ENCODE measurements at regions not wholly inside any gene's neighbourhood (a gene's known extent, or its start where the extent isn't known, plus 50 kb on each side); places are given as distances from the start of the nearest gene placed in this dataset.
"Not testable (repeated sequence)": the region's sequence is repeated elsewhere in the genome, so short reads cannot be mapped to it uniquely, and the experiment has no call there.

DNA sequence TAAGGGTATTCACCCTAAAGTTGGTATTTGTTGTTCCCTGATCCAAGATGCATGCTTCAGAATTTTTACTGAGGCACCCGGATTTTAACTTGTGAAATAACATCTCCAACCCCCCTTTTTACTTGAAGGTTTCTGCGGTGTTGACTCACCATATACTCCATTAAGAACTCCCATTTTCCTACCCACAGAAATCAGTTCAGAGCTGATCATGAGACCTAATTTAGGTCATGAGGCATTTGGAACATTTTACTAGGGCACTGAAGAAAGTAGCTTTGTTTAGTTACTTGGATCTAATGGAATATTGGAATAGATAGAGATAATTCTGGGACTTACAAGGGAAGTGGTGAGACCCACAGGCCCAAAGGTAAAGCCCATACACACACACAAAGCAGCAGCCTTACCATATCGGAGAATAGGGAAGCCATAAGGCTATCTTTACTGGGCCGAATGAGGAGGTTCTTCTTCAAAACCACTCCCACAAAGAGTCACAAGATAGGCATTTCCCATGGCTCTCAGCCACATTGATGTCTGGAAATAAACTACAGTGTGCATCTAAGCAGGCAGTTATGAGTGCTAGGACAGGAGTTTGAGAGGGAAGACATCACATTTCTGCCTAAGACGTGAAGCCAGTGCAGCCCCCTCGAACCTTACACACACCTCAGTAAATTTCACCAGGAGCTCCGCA, 681.0 kb upstream of the LRRTM4 start:
- TF ChIP-seq, protein P1, sequence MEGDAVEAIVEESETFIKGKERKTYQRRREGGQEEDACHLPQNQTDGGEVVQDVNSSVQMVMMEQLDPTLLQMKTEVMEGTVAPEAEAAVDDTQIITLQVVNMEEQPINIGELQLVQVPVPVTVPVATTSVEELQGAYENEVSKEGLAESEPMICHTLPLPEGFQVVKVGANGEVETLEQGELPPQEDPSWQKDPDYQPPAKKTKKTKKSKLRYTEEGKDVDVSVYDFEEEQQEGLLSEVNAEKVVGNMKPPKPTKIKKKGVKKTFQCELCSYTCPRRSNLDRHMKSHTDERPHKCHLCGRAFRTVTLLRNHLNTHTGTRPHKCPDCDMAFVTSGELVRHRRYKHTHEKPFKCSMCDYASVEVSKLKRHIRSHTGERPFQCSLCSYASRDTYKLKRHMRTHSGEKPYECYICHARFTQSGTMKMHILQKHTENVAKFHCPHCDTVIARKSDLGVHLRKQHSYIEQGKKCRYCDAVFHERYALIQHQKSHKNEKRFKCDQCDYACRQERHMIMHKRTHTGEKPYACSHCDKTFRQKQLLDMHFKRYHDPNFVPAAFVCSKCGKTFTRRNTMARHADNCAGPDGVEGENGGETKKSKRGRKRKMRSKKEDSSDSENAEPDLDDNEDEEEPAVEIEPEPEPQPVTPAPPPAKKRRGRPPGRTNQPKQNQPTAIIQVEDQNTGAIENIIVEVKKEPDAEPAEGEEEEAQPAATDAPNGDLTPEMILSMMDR (conservative IDR thresholded peaks at IDR 0.05; ENCODE audit: low read depth, low read length), result no peak
- no peak for DNase-seq (ENCODE audit: low read depth)
- no peak overlapping the region for H3K4me3 ChIP-seq (ENCODE audit: low read length)

DNA sequence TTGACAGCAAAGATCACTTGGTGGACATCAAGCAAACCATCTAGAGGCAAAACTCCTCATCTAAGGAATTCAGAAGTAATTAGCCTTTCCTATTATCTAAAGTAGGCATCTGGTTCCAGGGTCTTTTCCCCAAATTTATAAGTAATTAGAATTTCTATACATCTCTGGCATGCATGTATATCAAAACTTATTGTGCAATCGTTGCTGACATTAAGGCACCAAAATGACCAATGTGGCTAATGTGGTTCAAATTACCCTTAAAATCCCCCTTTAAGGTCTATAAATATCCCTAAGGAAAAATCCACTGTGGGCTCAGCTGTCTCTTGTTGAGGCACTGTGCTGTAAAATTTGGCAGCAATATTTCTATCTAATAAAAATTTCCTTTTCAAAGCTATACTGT, 695.9 kb upstream of the LRRTM4 start:
- no peak overlapping the region for H3K4me3 ChIP-seq (ENCODE audit: low read length)
- TF ChIP-seq, protein P1 (conservative IDR thresholded peaks at IDR 0.05; ENCODE audit: low read depth, low read length), result no peak
- no peak for DNase-seq (ENCODE audit: low read depth)

DNA sequence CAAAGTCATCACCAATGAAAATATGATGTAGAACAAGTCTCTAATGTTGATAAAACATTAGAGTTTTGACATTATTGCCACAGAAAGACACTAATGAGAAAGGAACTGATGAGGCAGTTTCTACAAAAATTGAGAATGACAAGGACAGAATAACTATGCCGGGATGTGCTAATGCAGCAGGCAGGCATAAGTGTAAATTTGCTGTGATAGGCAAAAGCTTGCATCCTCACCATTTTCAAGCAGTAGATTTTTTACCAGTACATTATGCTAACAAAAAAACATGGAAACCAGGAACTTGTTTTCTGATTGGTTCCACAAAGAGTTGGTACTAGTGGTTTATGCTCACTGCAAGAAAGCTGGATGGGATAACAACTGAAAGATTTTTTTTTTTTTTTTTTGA, 715.5 kb upstream of the LRRTM4 start:
- TF ChIP-seq, protein P1 (conservative IDR thresholded peaks at IDR 0.05; ENCODE audit: low read depth, low read length), result no peak

DNA sequence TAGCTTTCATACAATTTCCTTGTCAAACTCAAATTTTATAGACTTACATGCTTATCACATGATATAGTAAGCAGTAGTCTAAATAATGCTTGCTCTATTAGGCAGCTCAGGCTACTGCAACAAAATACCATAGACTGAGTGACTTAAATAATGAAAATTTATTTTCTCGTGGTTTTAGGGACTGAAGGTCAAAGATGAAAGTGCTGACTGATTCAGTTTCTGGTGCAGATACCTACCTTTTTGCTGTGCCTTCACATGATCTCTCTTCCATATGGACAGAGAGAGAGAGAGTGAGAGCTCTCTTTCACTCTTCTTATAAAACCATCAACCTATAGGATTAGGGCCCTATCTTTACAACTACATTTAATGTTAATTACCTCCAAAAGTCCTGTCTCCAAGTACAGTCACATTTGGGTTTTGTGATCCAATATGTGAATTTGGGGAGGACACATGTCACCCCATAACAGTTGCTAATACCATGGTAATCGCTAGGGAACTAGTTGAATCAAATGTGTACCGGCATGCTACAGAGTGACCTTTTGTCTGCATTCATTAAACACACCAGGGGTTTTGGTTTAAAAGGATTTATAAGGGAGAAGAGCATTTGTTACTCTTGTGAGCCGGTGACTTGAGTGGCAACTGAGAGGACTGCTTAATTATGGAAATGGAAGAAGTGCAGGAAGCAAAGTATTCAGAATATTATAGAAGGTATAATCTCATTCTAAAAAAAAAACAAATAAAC, 723.4 kb upstream of the LRRTM4 start:
- H3K4me3 ChIP-seq (ENCODE audit: low read length), result no peak overlapping the region
- no peak for DNase-seq (ENCODE audit: low read depth)
- TF ChIP-seq, protein P1 (conservative IDR thresholded peaks at IDR 0.05; ENCODE audit: low read depth, low read length), result no peak

More for the DNA sequence above, 715.5 kb upstream of the LRRTM4 start:
- no peak overlapping the region for H3K4me3 ChIP-seq (ENCODE audit: low read length)
- DNase-seq (ENCODE audit: low read depth), result no peak

DNA sequence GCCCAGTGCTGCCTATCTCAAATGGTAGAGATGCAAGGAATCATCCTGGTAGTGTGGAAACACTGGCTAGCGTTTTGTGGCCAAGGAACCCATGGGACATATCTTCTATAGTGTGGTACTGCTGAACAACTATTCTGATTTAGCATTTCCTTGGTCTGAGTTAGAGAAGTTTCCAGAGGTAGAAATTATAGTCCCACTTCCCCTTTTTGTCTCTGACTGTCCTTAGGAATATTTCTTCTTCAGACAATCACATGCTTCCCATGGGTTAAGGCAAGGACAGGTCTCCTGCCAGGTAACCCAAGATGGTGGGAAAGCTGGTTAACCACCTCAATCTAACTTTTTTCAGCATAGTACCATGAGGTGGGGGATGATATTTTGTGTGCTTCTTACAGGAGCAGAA, 729.5 kb upstream of the LRRTM4 start:
- no peak overlapping the region for H3K4me3 ChIP-seq (ENCODE audit: low read length)
- TF ChIP-seq, protein P1 (conservative IDR thresholded peaks at IDR 0.05; ENCODE audit: low read depth, low read length), result no peak
- no peak for DNase-seq (ENCODE audit: low read depth)

DNA sequence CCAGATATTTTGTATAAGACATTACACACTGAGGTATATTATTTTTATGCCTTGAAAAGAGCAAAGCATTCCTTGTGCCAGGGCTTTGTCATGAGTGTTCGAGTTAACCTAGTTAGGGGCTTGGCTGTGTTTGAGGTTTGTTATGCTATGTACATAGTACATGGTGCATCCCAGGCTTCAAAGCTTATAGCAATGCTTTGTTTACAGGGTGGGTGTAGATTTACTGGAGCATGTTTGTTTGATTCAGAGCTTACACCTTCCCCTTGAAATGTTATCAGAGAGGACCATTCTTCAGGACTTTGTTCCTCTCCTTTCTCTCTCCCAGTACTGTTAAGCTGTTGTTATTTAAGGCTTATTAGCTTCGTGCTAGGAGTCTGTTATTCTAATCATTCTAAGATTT, 738.7 kb upstream of the LRRTM4 start:
- DNase-seq (ENCODE audit: low read depth), result no peak
- TF ChIP-seq, protein P1 (conservative IDR thresholded peaks at IDR 0.05; ENCODE audit: low read depth, low read length), result no peak
- H3K4me3 ChIP-seq (ENCODE audit: low read length), result no peak overlapping the region

DNA sequence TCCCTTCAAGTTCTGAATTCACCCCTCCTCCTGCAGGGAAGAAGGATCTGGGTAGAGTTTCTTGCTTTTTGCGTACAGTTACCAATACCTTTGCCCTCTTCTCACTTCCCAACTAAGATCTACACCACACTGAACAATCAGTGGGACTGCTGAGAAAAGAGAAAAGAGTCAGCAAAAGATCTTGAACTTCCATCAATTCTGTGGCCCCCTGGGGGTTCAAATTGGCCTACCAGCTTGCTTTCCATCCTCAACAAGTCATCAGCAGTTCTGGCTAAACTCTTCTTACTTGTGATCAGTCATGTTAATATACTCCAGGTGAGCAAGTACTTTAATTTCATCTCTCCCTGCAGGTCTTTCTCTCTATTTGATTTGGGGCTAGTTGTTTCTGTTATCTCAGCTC, 739.3 kb upstream of the LRRTM4 start:
- TF ChIP-seq, protein P1 (conservative IDR thresholded peaks at IDR 0.05; ENCODE audit: low read depth, low read length), result no peak
- DNase-seq (ENCODE audit: low read depth), result no peak
- no peak overlapping the region for H3K4me3 ChIP-seq (ENCODE audit: low read length)

DNA sequence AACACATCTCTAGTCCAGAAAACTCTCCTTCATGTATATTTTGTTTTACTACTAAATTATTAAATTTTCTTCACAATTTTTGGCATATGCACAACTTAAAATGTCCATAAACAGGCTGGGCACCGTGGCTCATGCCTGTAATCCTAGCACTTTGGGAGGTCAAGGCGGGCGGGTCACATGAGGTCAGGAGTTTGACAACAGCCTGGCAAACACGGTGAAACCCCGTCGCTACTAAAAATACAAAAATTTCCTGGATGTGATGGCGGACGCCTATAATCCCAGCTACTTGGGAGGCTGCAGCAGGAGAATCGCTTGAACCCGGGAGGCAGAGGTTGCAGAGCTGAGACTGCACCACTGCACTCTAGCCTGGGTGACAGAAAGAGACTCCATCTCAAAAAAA, 739.9 kb upstream of the LRRTM4 start:
- not testable (repeated sequence) for DNase-seq (ENCODE audit: low read depth); H3K4me3 ChIP-seq (ENCODE audit: low read length)
